Heart left ventricle (tissue), 13 donors: ENCODE measurements at regions not wholly inside any gene's neighbourhood (a gene's known extent, or its start where the extent isn't known, plus 50 kb on each side); places are given as distances from the start of the nearest gene placed in this dataset.

ENCODE experiments used
- POLR2A ChIP-seq, 2 donors: fragments of 450-650 bp; IDR thresholded peaks; one replicate each; pipeline ENCODE4 v1.6.1; 2017; ENCODE audit warnings: antibody characterized with exemption in 2 of 2, mild to moderate bottlenecking in 2 of 2, moderate library complexity in 2 of 2
- TF ChIP-seq, protein P1 (sequence below), 12 donors: fragments of 200-600 bp; sonication (generic) in 4 of 12; IDR thresholded peaks; one replicate each; pipeline versions ENCODE4 v1.5.0 to v1.8.0; 2018 to 2022; ENCODE audit warnings: antibody characterized with exemption in 12 of 12, mild to moderate bottlenecking in 5 of 12
- donor health status: ischemic (EF 13 %, LVEDD 7.1; RV severe dilation, severe dysfunction).
- donor health status: DM: no; HTN: yes; CAD: no.
- donor health status: DM: no; HTN: no; CAD: no.
- donor health status: ischemic (EF 25% LVEDD 6.9; RV normal size, moderate dysfunction).
- donor health status: ischemic (EF 25% LVEDD 5.7; RV mildly dilated, moderate dysfunction).
- donor health status: ischemic (EF 35%, LVEDD 5.7; RV mildly dilated, moderate dysfunction).
- donor health status: nonischemic (EF 11% LVEDD 7.7; RV severe dilation, severe dysfunction).
- donor health status: DM: yes; HTN: yes; CAD: no.
- donor health status: PGD.
- donor health status: ischemic (EF 29% LVEDD 5.4; RV normal size, mild dysfunction).
- donor health status: nonischemic (EF 23%, LVEDD 6.1; RV moderate dilation, normal function).

- TF ChIP-seq, protein P1, sequence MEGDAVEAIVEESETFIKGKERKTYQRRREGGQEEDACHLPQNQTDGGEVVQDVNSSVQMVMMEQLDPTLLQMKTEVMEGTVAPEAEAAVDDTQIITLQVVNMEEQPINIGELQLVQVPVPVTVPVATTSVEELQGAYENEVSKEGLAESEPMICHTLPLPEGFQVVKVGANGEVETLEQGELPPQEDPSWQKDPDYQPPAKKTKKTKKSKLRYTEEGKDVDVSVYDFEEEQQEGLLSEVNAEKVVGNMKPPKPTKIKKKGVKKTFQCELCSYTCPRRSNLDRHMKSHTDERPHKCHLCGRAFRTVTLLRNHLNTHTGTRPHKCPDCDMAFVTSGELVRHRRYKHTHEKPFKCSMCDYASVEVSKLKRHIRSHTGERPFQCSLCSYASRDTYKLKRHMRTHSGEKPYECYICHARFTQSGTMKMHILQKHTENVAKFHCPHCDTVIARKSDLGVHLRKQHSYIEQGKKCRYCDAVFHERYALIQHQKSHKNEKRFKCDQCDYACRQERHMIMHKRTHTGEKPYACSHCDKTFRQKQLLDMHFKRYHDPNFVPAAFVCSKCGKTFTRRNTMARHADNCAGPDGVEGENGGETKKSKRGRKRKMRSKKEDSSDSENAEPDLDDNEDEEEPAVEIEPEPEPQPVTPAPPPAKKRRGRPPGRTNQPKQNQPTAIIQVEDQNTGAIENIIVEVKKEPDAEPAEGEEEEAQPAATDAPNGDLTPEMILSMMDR (IDR thresholded peaks at IDR 0.05), result no peak
- no peak for TF ChIP-seq POLR2A (IDR thresholded peaks at IDR 0.05)
Measured at GRCh38 chrX:145630081-145630480, 187.5 kb upstream of the SLITRK2 start.
